ENCODE measurements at regions not wholly inside any gene's neighbourhood (a gene's known extent, or its start where the extent isn't known, plus 50 kb on each side); places are given as distances from the start of the nearest gene placed in this dataset.

DNA sequence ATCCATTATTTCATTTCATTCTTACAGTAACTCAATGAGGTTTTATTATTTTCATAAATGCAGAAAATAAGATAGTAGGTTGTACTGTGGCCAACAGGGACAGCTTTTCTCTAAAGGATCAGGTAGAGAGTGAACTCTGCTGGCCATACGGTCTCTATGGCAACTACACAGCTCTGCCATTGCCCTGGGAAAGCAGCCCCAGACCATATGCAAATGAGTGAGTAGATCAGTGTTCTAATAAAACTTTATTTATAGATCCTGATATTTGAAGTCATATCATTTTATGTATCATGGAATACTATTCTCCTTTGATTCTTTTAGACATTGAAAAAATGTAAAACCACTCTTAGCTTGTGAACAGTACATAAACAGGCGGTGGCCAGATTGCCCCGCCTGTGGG lies 192.5 kb upstream of the RREB1 start:
- ChIA-PET POLR2A (no interaction called here), CTCF (no interaction called here)
- TF ChIP-seq LEF1 (IDR thresholded peaks at IDR 0.05; ENCODE audit: borderline replicate concordance): no peak
- no peak for TF ChIP-seq ARNT (IDR thresholded peaks at IDR 0.05)
- no peak for TF ChIP-seq SP1 (IDR thresholded peaks at IDR 0.05)
- no peak for TF ChIP-seq FOXA1 (IDR thresholded peaks at IDR 0.05)
- no peak for TF ChIP-seq ZNF384 (IDR thresholded peaks at IDR 0.05)
- no peak for TF ChIP-seq FOXK2 (IDR thresholded peaks at IDR 0.05)
- TF ChIP-seq CTBP1 (IDR thresholded peaks at IDR 0.05; ENCODE audit: borderline replicate concordance): no peak
- TF ChIP-seq SUZ12 (IDR thresholded peaks at IDR 0.05): no peak
- no peak for TF ChIP-seq FOXM1 (IDR thresholded peaks at IDR 0.05; ENCODE audit: borderline replicate concordance)
- no peak for TF ChIP-seq HDGF (IDR thresholded peaks at IDR 0.05; ENCODE audit: borderline replicate concordance)
- TF ChIP-seq ELF4 (IDR thresholded peaks at IDR 0.05): no peak
- TF ChIP-seq, protein P1, sequence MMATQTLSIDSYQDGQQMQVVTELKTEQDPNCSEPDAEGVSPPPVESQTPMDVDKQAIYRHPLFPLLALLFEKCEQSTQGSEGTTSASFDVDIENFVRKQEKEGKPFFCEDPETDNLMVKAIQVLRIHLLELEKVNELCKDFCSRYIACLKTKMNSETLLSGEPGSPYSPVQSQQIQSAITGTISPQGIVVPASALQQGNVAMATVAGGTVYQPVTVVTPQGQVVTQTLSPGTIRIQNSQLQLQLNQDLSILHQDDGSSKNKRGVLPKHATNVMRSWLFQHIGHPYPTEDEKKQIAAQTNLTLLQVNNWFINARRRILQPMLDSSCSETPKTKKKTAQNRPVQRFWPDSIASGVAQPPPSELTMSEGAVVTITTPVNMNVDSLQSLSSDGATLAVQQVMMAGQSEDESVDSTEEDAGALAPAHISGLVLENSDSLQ (IDR thresholded peaks at IDR 0.05): no peak
- no peak for TF ChIP-seq BHLHE40 (IDR thresholded peaks at IDR 0.05; ENCODE audit: borderline replicate concordance)
- no peak for TF ChIP-seq TARDBP (IDR thresholded peaks at IDR 0.05)
- TF ChIP-seq L3MBTL2 (conservative IDR thresholded peaks at IDR 0.05): no peak
- DNase-seq (ENCODE audit: extremely low spot score): no peak

DNA sequence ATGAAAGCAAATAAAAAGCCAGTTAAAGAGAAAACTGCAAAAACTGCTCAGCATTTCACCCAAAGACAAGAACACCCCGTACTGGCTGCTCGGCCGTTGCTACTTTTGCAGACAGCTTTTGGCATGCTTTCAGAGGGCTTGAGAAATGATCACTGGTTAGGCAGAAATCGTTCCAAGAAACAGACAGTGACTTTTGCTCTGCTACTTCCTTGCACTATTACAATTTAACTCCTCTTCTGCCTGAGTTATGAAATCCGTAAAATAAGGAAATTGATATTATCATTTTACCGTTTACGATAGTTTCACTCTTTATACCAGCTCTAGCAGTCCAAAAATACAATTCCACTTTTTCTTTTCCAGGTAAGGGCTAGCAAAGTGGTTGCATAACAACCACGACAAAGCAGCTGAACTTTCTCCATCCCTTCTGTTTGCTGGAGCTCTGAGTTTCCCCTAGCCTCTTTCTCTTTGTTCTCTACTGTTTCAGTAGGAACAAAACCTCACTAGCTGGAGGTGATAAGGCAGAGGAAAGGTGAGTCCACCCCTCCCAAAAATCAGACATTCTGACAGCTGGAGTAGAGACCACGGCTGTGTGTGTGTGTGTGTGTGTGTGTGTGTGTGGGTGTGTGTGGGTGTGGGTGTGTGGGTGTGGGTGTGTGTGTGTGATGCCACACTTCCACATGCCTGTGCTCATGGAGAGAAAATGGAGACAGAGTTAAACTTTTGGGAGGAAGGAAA lies 191.8 kb upstream of the RREB1 start:
- POLR2A ChIA-PET: no interaction called here
- no peak for TF ChIP-seq FOXM1 (IDR thresholded peaks at IDR 0.05; ENCODE audit: borderline replicate concordance)
- TF ChIP-seq NFRKB (IDR thresholded peaks at IDR 0.05): no peak
- no peak for TF ChIP-seq TARDBP (IDR thresholded peaks at IDR 0.05)
- no peak for TF ChIP-seq SUZ12 (IDR thresholded peaks at IDR 0.05)
- no peak for TF ChIP-seq HDGF (IDR thresholded peaks at IDR 0.05; ENCODE audit: borderline replicate concordance)
- TF ChIP-seq ZNF384 (IDR thresholded peaks at IDR 0.05): no peak
- no peak for TF ChIP-seq SP1 (IDR thresholded peaks at IDR 0.05)
- TF ChIP-seq, protein P1 (IDR thresholded peaks at IDR 0.05): no peak
- no peak for TF ChIP-seq FOXA1 (IDR thresholded peaks at IDR 0.05)
- no peak for TF ChIP-seq ELF4 (IDR thresholded peaks at IDR 0.05)
- TF ChIP-seq FOXK2 (IDR thresholded peaks at IDR 0.05): no peak
- no peak for TF ChIP-seq BHLHE40 (IDR thresholded peaks at IDR 0.05; ENCODE audit: borderline replicate concordance)
- TF ChIP-seq LEF1 (IDR thresholded peaks at IDR 0.05; ENCODE audit: borderline replicate concordance): no peak
- no peak for TF ChIP-seq L3MBTL2 (conservative IDR thresholded peaks at IDR 0.05)
- TF ChIP-seq CTBP1 (IDR thresholded peaks at IDR 0.05; ENCODE audit: borderline replicate concordance): no peak
- no peak for TF ChIP-seq ARNT (IDR thresholded peaks at IDR 0.05)
- DNase-seq (ENCODE audit: extremely low spot score): no peak
- CTCF ChIA-PET: no interaction called here

DNA sequence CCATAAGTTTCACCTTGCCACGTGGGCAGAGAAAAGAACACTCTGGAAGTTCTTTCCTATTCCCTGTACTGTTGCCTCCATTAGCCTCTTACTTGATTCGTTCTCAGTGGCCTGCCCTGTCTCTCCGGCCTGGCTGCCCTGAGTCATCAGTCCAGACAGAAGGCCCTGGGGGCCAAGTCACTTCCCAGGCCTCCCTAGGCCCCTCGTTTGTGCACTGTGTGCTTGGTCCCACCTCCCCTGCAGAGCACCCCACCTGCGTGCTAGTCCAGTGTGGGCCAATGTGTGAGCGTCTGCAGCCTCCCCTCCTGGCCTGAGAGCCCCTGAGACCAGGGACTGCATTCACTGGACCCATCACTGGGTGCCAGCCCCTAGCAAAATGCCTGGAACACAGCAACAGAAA lies 191.2 kb upstream of the RREB1 start:
- ChIA-PET POLR2A (no interaction called here), CTCF (no interaction called here)
- TF ChIP-seq SUZ12 (IDR thresholded peaks at IDR 0.05) (no peak), SP1 (IDR thresholded peaks at IDR 0.05) (no peak), FOXA1 (IDR thresholded peaks at IDR 0.05) (no peak), NFRKB (IDR thresholded peaks at IDR 0.05) (no peak), LEF1 (IDR thresholded peaks at IDR 0.05; ENCODE audit: borderline replicate concordance) (no peak), TARDBP (IDR thresholded peaks at IDR 0.05) (no peak), ARNT (IDR thresholded peaks at IDR 0.05) (no peak), ZNF384 (IDR thresholded peaks at IDR 0.05) (no peak), BHLHE40 (IDR thresholded peaks at IDR 0.05; ENCODE audit: borderline replicate concordance) (no peak), L3MBTL2 (conservative IDR thresholded peaks at IDR 0.05) (no peak), FOXK2 (IDR thresholded peaks at IDR 0.05) (no peak), HDGF (IDR thresholded peaks at IDR 0.05; ENCODE audit: borderline replicate concordance) (no peak), ELF4 (IDR thresholded peaks at IDR 0.05) (no peak), CTBP1 (IDR thresholded peaks at IDR 0.05; ENCODE audit: borderline replicate concordance) (no peak)
- TF ChIP-seq, protein P1 (IDR thresholded peaks at IDR 0.05): no peak
- DNase-seq (ENCODE audit: extremely low spot score): no peak

DNA sequence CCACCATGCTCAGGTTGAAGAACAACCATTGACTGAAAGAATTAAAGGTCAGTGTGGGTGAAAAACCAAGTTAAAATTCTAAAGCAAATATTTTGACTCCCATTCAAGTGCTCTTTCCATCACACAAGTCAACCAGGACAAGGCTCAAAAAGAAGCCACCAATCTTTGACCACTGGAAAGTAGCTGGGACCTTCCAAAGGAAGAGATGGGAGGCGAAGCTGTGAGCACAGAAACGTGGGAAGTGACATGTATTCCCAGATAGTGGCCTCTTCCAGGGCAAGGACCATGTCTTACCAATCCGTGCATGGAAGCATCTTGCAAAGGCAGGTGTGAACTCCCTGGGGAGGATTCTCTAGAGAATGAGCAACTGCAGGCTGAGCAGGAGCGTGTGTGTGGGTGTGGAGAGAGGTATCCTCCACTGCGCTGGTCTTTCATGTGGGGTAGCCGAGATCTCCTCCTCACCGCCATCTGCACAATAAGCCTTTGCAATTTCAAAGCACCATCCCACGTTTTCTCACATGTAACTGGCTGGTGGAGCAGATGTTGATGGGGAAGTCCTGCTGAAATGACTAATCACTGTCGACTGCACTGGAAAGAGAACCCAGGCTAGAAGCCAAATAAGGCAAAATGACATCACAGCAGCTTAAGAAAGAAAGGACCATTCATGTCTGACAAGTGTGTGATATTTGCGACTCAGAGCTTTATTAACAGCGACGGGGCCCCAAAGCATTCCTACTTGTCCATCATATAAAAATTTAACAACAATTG lies 189.4 kb upstream of the RREB1 start:
- TF ChIP-seq SUZ12 (IDR thresholded peaks at IDR 0.05) (no peak), SP1 (IDR thresholded peaks at IDR 0.05) (no peak), CTBP1 (IDR thresholded peaks at IDR 0.05; ENCODE audit: borderline replicate concordance) (no peak), LEF1 (IDR thresholded peaks at IDR 0.05; ENCODE audit: borderline replicate concordance) (no peak), L3MBTL2 (conservative IDR thresholded peaks at IDR 0.05) (no peak), NFRKB (IDR thresholded peaks at IDR 0.05) (no peak)
- no peak for DNase-seq (ENCODE audit: extremely low spot score)
- POLR2A ChIA-PET: no interaction called here
- CTCF ChIA-PET: no interaction called here

DNA sequence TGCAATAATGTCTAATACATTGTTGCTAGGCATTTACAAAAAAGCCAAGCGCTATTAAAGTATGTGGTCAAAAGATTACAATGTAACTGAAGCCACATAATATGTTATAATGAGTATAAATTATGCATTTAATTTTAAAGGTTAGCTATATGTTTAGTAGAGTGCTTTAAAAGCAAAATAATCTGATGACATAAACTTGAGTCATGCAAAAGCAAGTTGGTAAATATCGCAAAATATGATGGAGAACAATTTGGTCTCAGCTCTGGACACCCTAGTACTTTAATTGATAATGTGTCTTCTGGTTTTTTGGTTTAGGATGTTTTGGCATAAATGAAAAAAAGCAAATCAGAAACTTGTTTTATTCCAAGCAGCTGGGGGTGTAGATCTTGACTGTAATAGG lies 188.6 kb upstream of the RREB1 start:
- CTCF ChIA-PET: no interaction called here
- POLR2A ChIA-PET: no interaction called here

More for the DNA sequence above, 188.6 kb upstream of the RREB1 start:
- TF ChIP-seq TARDBP (IDR thresholded peaks at IDR 0.05) (no peak), CTBP1 (IDR thresholded peaks at IDR 0.05; ENCODE audit: borderline replicate concordance) (no peak), FOXM1 (IDR thresholded peaks at IDR 0.05; ENCODE audit: borderline replicate concordance) (no peak), BHLHE40 (IDR thresholded peaks at IDR 0.05; ENCODE audit: borderline replicate concordance) (no peak), ARNT (IDR thresholded peaks at IDR 0.05) (no peak), FOXK2 (IDR thresholded peaks at IDR 0.05) (no peak)
- no peak for DNase-seq (ENCODE audit: extremely low spot score)

Measured in HEK293T (cell line).